Lower leg skin (tissue), 4 donors: ENCODE measurements at regions not wholly inside any gene's neighbourhood (a gene's known extent, or its start where the extent isn't known, plus 50 kb on each side); places are given as distances from the start of the nearest gene placed in this dataset.
"Not testable (repeated sequence)": the region's sequence is repeated elsewhere in the genome, so short reads cannot be mapped to it uniquely, and the experiment has no call there.

Experiments used
- DNase-seq, 2 donors: peaks; one replicate each; pipeline ENCODE4 v3.0.0-alpha.2; 2019; ENCODE audit warnings: low spot score in 2 of 2
- H3K4me3 ChIP-seq: fragments of 200-600 bp; sonication (generic); 2 replicates; pipeline ENCODE4 v1.5.1; 2017; ENCODE audit warnings: mild to moderate bottlenecking, low read depth; ENCODE audit not compliant: poor library complexity, severe bottlenecking
- CTCF ChIP-seq, 3 donors: fragments of 450-650 bp; IDR thresholded peaks; one replicate each; pipeline ENCODE4 v1.5.1; 2016; ENCODE audit warnings: antibody characterized with exemption in 3 of 3, mild to moderate bottlenecking in 3 of 3, moderate library complexity in 2 of 3
- POLR2A ChIP-seq, 2 donors: fragments of 450-650 bp; IDR thresholded peaks; one replicate each; pipeline ENCODE4 v1.6.1; 2016 to 2017; ENCODE audit warnings: antibody characterized with exemption in 2 of 2, mild to moderate bottlenecking in 1 of 2, moderate library complexity in 1 of 2
- WGBS, 2 donors: methylation state at CpG; one replicate each; pipeline ENCODE4 v1.1.5; 2018; 5-methylcytosine and 5-hydroxymethylcytosine counted together
- intact Hi-C: fragments of 100-400 bp; cut with DNase I; formaldehyde crosslinking; loops from one replicate; pipeline ENCODE4 v1.15.0; 2023; ENCODE audit warnings: low total_unique reads

DNA sequence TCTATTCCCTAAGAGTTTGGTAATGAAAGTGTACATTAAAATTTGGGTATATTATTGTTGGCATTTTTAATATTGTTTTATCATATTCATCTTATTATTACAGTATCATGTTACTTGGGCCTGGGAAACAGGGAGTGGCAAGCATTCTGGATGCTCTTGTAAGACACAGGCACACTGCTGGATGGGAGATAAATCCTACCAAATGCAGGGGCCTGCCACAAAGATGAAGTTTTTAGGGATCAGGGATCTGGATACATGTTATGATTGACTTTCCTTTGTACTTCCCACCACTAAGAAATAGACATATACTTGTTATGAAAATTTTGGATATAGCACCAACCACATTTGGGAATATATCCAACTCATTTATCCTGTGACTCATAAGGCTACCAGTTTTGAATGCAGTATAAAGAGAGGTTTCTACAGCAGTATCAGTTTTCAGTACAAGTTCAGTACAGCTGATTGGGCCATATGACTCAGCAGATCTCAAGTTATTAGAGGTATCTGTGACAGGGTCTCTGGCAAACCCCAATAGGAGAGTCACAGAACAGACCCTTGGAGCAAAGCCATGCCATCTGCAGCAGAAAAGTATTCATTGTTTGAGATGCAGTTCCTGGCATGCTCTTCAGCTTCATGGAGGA, 360.1 kb downstream of the DMAC1 start:
- DNase-seq = no peak
- intact Hi-C loops = no loop called here
- TF ChIP-seq POLR2A (IDR thresholded peaks at IDR 0.05) = no peak
- TF ChIP-seq CTCF (IDR thresholded peaks at IDR 0.05) = no peak
- no peak overlapping the region for H3K4me3 ChIP-seq

DNA sequence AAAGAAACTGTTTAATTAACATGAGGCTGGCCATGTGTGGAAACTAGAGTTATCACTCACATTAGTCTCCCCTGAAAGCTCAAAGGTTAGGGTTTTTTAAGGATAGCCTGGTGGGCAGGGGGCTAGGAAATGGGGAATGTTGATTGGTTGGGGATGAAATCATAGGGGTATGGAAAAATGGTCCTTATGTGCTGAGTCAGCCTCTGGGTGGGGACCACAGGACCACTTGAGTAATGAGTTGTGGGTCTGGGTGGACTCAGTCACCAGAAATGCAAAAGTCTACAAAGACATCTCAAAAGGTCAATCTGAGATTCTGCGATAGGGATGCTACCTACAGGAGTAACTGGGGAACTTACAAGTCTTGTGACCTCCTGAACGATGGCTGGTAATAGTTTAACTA, 362.8 kb downstream of the DMAC1 start:
- DNase-seq = no peak
- intact Hi-C loops = no loop called here
- no peak for TF ChIP-seq CTCF (IDR thresholded peaks at IDR 0.05)
- no peak for TF ChIP-seq POLR2A (IDR thresholded peaks at IDR 0.05)
- no peak overlapping the region for H3K4me3 ChIP-seq
- WGBS, 2 donors = 69 to 79% methylated on average over 2 of the region's 2 CpGs

- H3K4me3 ChIP-seq = no peak overlapping the region
- DNase-seq = no peak
- intact Hi-C loops = no loop called here
- WGBS, 2 donors = 53 to 71% methylated on average over 3 of the region's 3 CpGs
- no peak for TF ChIP-seq POLR2A (IDR thresholded peaks at IDR 0.05)
- no peak for TF ChIP-seq CTCF (IDR thresholded peaks at IDR 0.05)
These were observed 365.9 kb downstream of the DMAC1 start for GRCh38 chr9:7433508-7434292.

- WGBS, 2 donors = 63 to 70% methylated on average over 2 of the region's 2 CpGs
- DNase-seq = no peak
These were observed 366.6 kb downstream of the DMAC1 start for GRCh38 chr9:7432989-7433388.

DNA sequence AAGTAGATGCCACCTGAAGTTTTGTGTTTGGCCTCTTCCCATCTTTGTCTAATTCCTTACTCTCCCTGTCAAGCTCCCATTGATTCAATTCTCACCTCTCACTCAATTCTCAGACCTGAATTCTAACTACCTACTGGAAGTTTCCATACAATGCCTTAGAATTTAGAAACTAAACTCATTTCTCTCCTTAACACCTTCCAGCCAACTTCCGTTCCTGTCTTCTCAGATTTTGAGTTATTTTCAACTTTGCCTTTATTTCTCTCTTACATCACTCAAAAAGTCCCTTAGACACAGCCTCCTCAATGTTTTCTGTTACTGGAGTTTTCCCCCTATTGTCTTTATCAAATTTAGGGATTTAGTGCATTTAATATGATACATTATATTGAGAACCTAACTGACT, 382.2 kb downstream of the DMAC1 start:
- DNase-seq, H3K4me3 ChIP-seq, intact Hi-C loops: not testable (repeated sequence)
- 81 to 91% methylated on average over 1 of the region's 1 CpG for WGBS, 2 donors

More at GRCh38 chr9:7432989-7433388, 366.6 kb downstream of the DMAC1 start:
- intact Hi-C loops = no loop called here
- TF ChIP-seq POLR2A (IDR thresholded peaks at IDR 0.05) (no peak), CTCF (IDR thresholded peaks at IDR 0.05) (no peak)
- H3K4me3 ChIP-seq = no peak overlapping the region

DNA sequence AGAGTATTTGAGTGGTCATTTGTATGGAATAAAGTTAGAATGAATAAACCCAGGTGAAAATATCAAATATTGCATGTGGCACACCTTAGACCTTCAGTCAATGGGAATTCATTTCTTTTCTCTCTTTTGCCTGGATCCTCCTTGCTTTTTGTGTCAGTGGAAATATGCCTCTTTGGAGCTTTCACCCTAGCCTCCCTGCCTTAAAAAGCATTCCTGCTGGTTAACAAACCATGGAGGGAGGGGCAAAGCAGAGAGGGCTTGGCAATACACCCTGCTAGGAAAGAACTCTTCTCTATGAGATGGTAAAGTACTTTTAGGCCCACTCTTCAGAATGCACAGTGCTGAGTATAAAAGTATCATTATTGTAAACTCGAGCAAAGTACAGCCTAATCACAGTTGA, 383.7 kb downstream of the DMAC1 start:
- H3K4me3 ChIP-seq = no peak overlapping the region
- intact Hi-C loops = no loop called here
- WGBS, 2 donors = 64 to 85% methylated on average over 1 of the region's 1 CpG
- no peak for DNase-seq
- TF ChIP-seq POLR2A (IDR thresholded peaks at IDR 0.05) (no peak), CTCF (IDR thresholded peaks at IDR 0.05) (no peak)
